GM12872 (cell line): ENCODE measurements at regions not wholly inside any gene's neighbourhood (a gene's known extent, or its start where the extent isn't known, plus 50 kb on each side); places are given as distances from the start of the nearest gene placed in this dataset.

Experiments used
- CTCF ChIP-seq: IDR thresholded peaks from 3 replicates; pipeline ENCODE4 v1.5.1; 2011; ENCODE audit warnings: low read depth, mild to moderate bottlenecking, low read length, moderate library complexity; ENCODE audit not compliant: insufficient read depth

- no peak for TF ChIP-seq CTCF
Observed at GRCh38 chr20:60286764-60287163, 328.5 kb downstream of the CDH26 start.

- TF ChIP-seq CTCF: no peak
Observed at GRCh38 chr20:60288945-60289344, 330.7 kb downstream of the CDH26 start.

- no peak for TF ChIP-seq CTCF
Observed at GRCh38 chr20:60292001-60292520, 333.8 kb downstream of the CDH26 start.

- TF ChIP-seq CTCF: no peak
Observed at GRCh38 chr20:60294632-60295031, 336.4 kb downstream of the CDH26 start.

- no peak for TF ChIP-seq CTCF
Observed at GRCh38 chr20:60295214-60295613, 337.0 kb downstream of the CDH26 start.

GRCh38 chr20:60297649-60298048, 339.4 kb downstream of the CDH26 start:
- no peak for TF ChIP-seq CTCF

GRCh38 chr20:60298647-60299046, 340.4 kb downstream of the CDH26 start:
- TF ChIP-seq CTCF: no peak

GRCh38 chr20:60299951-60300350, 341.7 kb downstream of the CDH26 start:
- TF ChIP-seq CTCF: no peak
